HG02981 (cell line): ENCODE measurements at regions not wholly inside any gene's neighbourhood (a gene's known extent, or its start where the extent isn't known, plus 50 kb on each side); places are given as distances from the start of the nearest gene placed in this dataset.

ENCODE experiments used
- ATAC-seq: cut with Tn5 transposase; IDR thresholded peaks from one replicate; pipeline ENCODE4 v1.9.1; 2021; ENCODE audit warnings: mild to moderate bottlenecking, moderate library complexity; ENCODE audit not compliant: unreplicated experiment

- no peak for ATAC-seq
Observed at GRCh38 chr18:45168866-45169600, 446.2 kb upstream of the SLC14A2 start.

- ATAC-seq, result no peak
Observed at GRCh38 chr18:45169610-45170009, 445.7 kb upstream of the SLC14A2 start.

- ATAC-seq, result no peak
Observed at GRCh38 chr18:45171679-45172191, 443.5 kb upstream of the SLC14A2 start.

- no peak for ATAC-seq
Observed at GRCh38 chr18:45173327-45173726, 441.9 kb upstream of the SLC14A2 start.

- ATAC-seq, result peak; percentile 75
Observed at GRCh38 chr18:45173799-45174519, 441.3 kb upstream of the SLC14A2 start.

GRCh38 chr18:45174629-45175136, 440.6 kb upstream of the SLC14A2 start:
- no peak for ATAC-seq

GRCh38 chr18:45175511-45175910, 439.8 kb upstream of the SLC14A2 start:
- ATAC-seq, result no peak

GRCh38 chr18:45186832-45187231, 428.4 kb upstream of the SLC14A2 start:
- ATAC-seq, result no peak

- no peak for ATAC-seq
Observed at GRCh38 chr18:45191795-45192194, 423.5 kb upstream of the SLC14A2 start.

- peak; percentile 97 for ATAC-seq
Observed at GRCh38 chr18:45197526-45197970, 417.7 kb upstream of the SLC14A2 start.

- no peak for ATAC-seq
Observed at GRCh38 chr18:45198526-45198925, 416.8 kb upstream of the SLC14A2 start.

GRCh38 chr18:45201029-45201428, 414.2 kb upstream of the SLC14A2 start:
- ATAC-seq, result no peak

GRCh38 chr18:45201489-45201888, 413.8 kb upstream of the SLC14A2 start:
- no peak for ATAC-seq

GRCh38 chr18:45202061-45202460, 413.2 kb upstream of the SLC14A2 start:
- ATAC-seq, result no peak

GRCh38 chr18:45203677-45204076, 411.6 kb upstream of the SLC14A2 start:
- ATAC-seq, result no peak

- ATAC-seq, result no peak
Observed at GRCh38 chr18:45207328-45207727, 407.9 kb upstream of the SLC14A2 start.

- no peak for ATAC-seq
Observed at GRCh38 chr18:45208164-45208563, 407.1 kb upstream of the SLC14A2 start.

GRCh38 chr18:45212181-45213039, 402.9 kb upstream of the SLC14A2 start:
- peak; percentile 98 for ATAC-seq

GRCh38 chr18:45213040-45213333, 402.3 kb upstream of the SLC14A2 start:
- peak; percentile 13 for ATAC-seq

- no peak for ATAC-seq
Observed at GRCh38 chr18:45218436-45218835, 396.8 kb upstream of the SLC14A2 start.

- no peak for ATAC-seq
Observed at GRCh38 chr18:45221363-45221762, 393.9 kb upstream of the SLC14A2 start.
